ENCODE measurements at regions not wholly inside any gene's neighbourhood (a gene's known extent, or its start where the extent isn't known, plus 50 kb on each side); places are given as distances from the start of the nearest gene placed in this dataset.

- ATAC-seq (ENCODE audit: insufficient read depth, low FRiP score): no peak
These were observed 169.9 kb downstream of the USP12 start for GRCh38 chr13:27001705-27002104.

GRCh38 chr13:27000686-27001085 lies 170.9 kb downstream of the USP12 start:
- WGBS, 2 donors: 79 to 85% methylated on average over 6 of the region's 6 CpGs
- no peak for TF ChIP-seq CTCF (IDR thresholded peaks at IDR 0.05; ENCODE audit: control extremely low read depth, extremely low read depth)
- DNase-seq: no peak

More at GRCh38 chr13:27001705-27002104, 169.9 kb downstream of the USP12 start:
- no peak for DNase-seq
- no peaks in the 10 kb centered on the region for H3K27me3 ChIP-seq (ENCODE audit: control insufficient read depth in 3 of 3, insufficient read depth in 3 of 3, low read length in 2 of 3)
- H3K4me3 ChIP-seq: no peak overlapping the region
- H3K9ac ChIP-seq (ENCODE audit: insufficient read depth in 1 of 2, low read length in 2 of 2): no peak overlapping the region
- H3K27ac ChIP-seq (ENCODE audit: low read depth in 1 of 2, low read length in 1 of 2): no peak overlapping the region
- 78 to 79% methylated on average over 6 of the region's 6 CpGs for WGBS, 2 donors
- no peak for TF ChIP-seq CTCF (IDR thresholded peaks at IDR 0.05; ENCODE audit: control extremely low read depth, extremely low read depth)
- H3K4me1 ChIP-seq (ENCODE audit: control insufficient read depth in 5 of 5, insufficient read depth in 5 of 5, low read length in 5 of 5): peaks cover 0 to 16% (median 4%) of the 10 kb centered on the region in 5 donors
- no peaks in the 10 kb centered on the region for H3K9me3 ChIP-seq (ENCODE audit: control insufficient read depth in 4 of 4, insufficient read depth in 3 of 4, low read length in 3 of 4)
- H3K36me3 ChIP-seq (ENCODE audit: control insufficient read depth in 4 of 4, insufficient read depth in 4 of 4, low read length in 4 of 4): no peaks in the 10 kb centered on the region

GRCh38 chr13:26999499-26999898 lies 172.1 kb downstream of the USP12 start:
- no peak overlapping the region for H3K27ac ChIP-seq (ENCODE audit: low read depth in 1 of 2, low read length in 1 of 2)
- no peak overlapping the region for H3K9ac ChIP-seq (ENCODE audit: insufficient read depth in 1 of 2, low read length in 2 of 2)
- H3K36me3 ChIP-seq (ENCODE audit: control insufficient read depth in 4 of 4, insufficient read depth in 4 of 4, low read length in 4 of 4): no peaks in the 10 kb centered on the region
- DNase-seq: no peak
- WGBS, 2 donors: 90 to 96% methylated on average over 7 of the region's 7 CpGs
- no peak for TF ChIP-seq CTCF (IDR thresholded peaks at IDR 0.05; ENCODE audit: control extremely low read depth, extremely low read depth)
- H3K9me3 ChIP-seq (ENCODE audit: control insufficient read depth in 4 of 4, insufficient read depth in 3 of 4, low read length in 3 of 4): no peaks in the 10 kb centered on the region
- no peak for ATAC-seq (ENCODE audit: insufficient read depth, low FRiP score)
- no peaks in the 10 kb centered on the region for H3K27me3 ChIP-seq (ENCODE audit: control insufficient read depth in 3 of 3, insufficient read depth in 3 of 3, low read length in 2 of 3)
- no peak overlapping the region for H3K4me3 ChIP-seq
- peaks cover 0 to 2% (median 0%) of the 10 kb centered on the region in 5 donors for H3K4me1 ChIP-seq (ENCODE audit: control insufficient read depth in 5 of 5, insufficient read depth in 5 of 5, low read length in 5 of 5)

More at GRCh38 chr13:27000686-27001085, 170.9 kb downstream of the USP12 start:
- Histone ChIP-seq H3K9me3 (ENCODE audit: control insufficient read depth in 4 of 4, insufficient read depth in 3 of 4, low read length in 3 of 4) (no peaks in the 10 kb centered on the region), H3K4me1 (ENCODE audit: control insufficient read depth in 5 of 5, insufficient read depth in 5 of 5, low read length in 5 of 5) (peaks cover 0 to 8% (median 2%) of the 10 kb centered on the region in 5 donors), H3K4me3 (no peak overlapping the region), H3K36me3 (ENCODE audit: control insufficient read depth in 4 of 4, insufficient read depth in 4 of 4, low read length in 4 of 4) (no peaks in the 10 kb centered on the region), H3K27me3 (ENCODE audit: control insufficient read depth in 3 of 3, insufficient read depth in 3 of 3, low read length in 2 of 3) (no peaks in the 10 kb centered on the region), H3K27ac (ENCODE audit: low read depth in 1 of 2, low read length in 1 of 2) (no peak overlapping the region), H3K9ac (ENCODE audit: insufficient read depth in 1 of 2, low read length in 2 of 2) (no peak overlapping the region)
- no peak for ATAC-seq (ENCODE audit: insufficient read depth, low FRiP score)

GRCh38 chr13:26998292-26998691 lies 173.3 kb downstream of the USP12 start:
- Histone ChIP-seq H3K27me3 (ENCODE audit: control insufficient read depth in 3 of 3, insufficient read depth in 3 of 3, low read length in 2 of 3) (no peaks in the 10 kb centered on the region), H3K9ac (ENCODE audit: insufficient read depth in 1 of 2, low read length in 2 of 2) (no peak overlapping the region), H3K4me3 (no peak overlapping the region), H3K4me1 (ENCODE audit: control insufficient read depth in 5 of 5, insufficient read depth in 5 of 5, low read length in 5 of 5) (no peaks in the 10 kb centered on the region), H3K36me3 (ENCODE audit: control insufficient read depth in 4 of 4, insufficient read depth in 4 of 4, low read length in 4 of 4) (no peaks in the 10 kb centered on the region), H3K9me3 (ENCODE audit: control insufficient read depth in 4 of 4, insufficient read depth in 3 of 4, low read length in 3 of 4) (no peaks in the 10 kb centered on the region), H3K27ac (ENCODE audit: low read depth in 1 of 2, low read length in 1 of 2) (no peak overlapping the region)
- no peak for TF ChIP-seq CTCF (IDR thresholded peaks at IDR 0.05; ENCODE audit: control extremely low read depth, extremely low read depth)
- DNase-seq (no peak), ATAC-seq (ENCODE audit: insufficient read depth, low FRiP score) (no peak)
- 55% methylated on average over 8 of the region's 8 CpGs for WGBS, 2 donors

All from lung (tissue), 11 donors.